ENCODE measurements at regions not wholly inside any gene's neighbourhood (a gene's known extent, or its start where the extent isn't known, plus 50 kb on each side); places are given as distances from the start of the nearest gene placed in this dataset.

- H3K9me3 ChIP-seq, result no peaks in the 10 kb centered on the region
- 100% methylated on average over 1 of the region's 1 CpG for WGBS
- no peak for DNase-seq (ENCODE audit: low spot score)
- no peak overlapping the region for H3K27ac ChIP-seq
- TF ChIP-seq POLR2A (IDR thresholded peaks at IDR 0.05) (no peak), POLR2AphosphoS5 (IDR thresholded peaks at IDR 0.05) (no peak), CTCF (IDR thresholded peaks at IDR 0.05) (no peak)
- no peaks in the 10 kb centered on the region for H3K4me1 ChIP-seq (replicated peaks)
- H3K27me3 ChIP-seq (replicated peaks; ENCODE audit: insufficient read depth), result no peaks in the 10 kb centered on the region
- intact Hi-C loops (cut with DNase I), result no loop called here
- H3K36me3 ChIP-seq, result no peaks in the 10 kb centered on the region
- H3K4me3 ChIP-seq, result no peak overlapping the region
Measured at GRCh38 chr20:12331236-12331635, 413.5 kb downstream of the BTBD3 start.

- no peaks in the 10 kb centered on the region for H3K27me3 ChIP-seq (replicated peaks; ENCODE audit: insufficient read depth)
- H3K4me1 ChIP-seq (replicated peaks), result no peaks in the 10 kb centered on the region
- H3K36me3 ChIP-seq, result no peaks in the 10 kb centered on the region
- no peaks in the 10 kb centered on the region for H3K9me3 ChIP-seq
- H3K4me3 ChIP-seq, result no peak overlapping the region
- TF ChIP-seq POLR2AphosphoS5 (IDR thresholded peaks at IDR 0.05), result no peak
- no peak for TF ChIP-seq CTCF (IDR thresholded peaks at IDR 0.05)
- TF ChIP-seq POLR2A (IDR thresholded peaks at IDR 0.05), result no peak
- no peak for DNase-seq (ENCODE audit: low spot score)
- H3K27ac ChIP-seq, result no peak overlapping the region
- WGBS, result 98% methylated on average over 3 of the region's 3 CpGs
- intact Hi-C loops (cut with DNase I), result no loop called here
Measured at GRCh38 chr20:12337601-12338000, 419.9 kb downstream of the BTBD3 start.

- Histone ChIP-seq H3K36me3 (no peaks in the 10 kb centered on the region), H3K4me3 (no peak overlapping the region), H3K4me1 (replicated peaks) (no peaks in the 10 kb centered on the region), H3K27me3 (replicated peaks; ENCODE audit: insufficient read depth) (no peaks in the 10 kb centered on the region), H3K9me3 (no peaks in the 10 kb centered on the region), H3K27ac (no peak overlapping the region)
- intact Hi-C loops (cut with DNase I), result no loop called here
- DNase-seq (ENCODE audit: low spot score), result no peak
- TF ChIP-seq CTCF (IDR thresholded peaks at IDR 0.05) (no peak), POLR2A (IDR thresholded peaks at IDR 0.05) (no peak), POLR2AphosphoS5 (IDR thresholded peaks at IDR 0.05) (no peak)
- WGBS, result 92% methylated on average over 2 of the region's 2 CpGs
Measured at GRCh38 chr20:12345978-12346377, 428.3 kb downstream of the BTBD3 start.

GRCh38 chr20:12353842-12354241, 436.1 kb downstream of the BTBD3 start:
- H3K9me3 ChIP-seq, result no peaks in the 10 kb centered on the region
- TF ChIP-seq POLR2A (IDR thresholded peaks at IDR 0.05) (no peak), CTCF (IDR thresholded peaks at IDR 0.05) (no peak), POLR2AphosphoS5 (IDR thresholded peaks at IDR 0.05) (no peak)
- H3K27ac ChIP-seq, result no peak overlapping the region
- H3K27me3 ChIP-seq (replicated peaks; ENCODE audit: insufficient read depth), result no peaks in the 10 kb centered on the region
- no peaks in the 10 kb centered on the region for H3K4me1 ChIP-seq (replicated peaks)
- no peak for DNase-seq (ENCODE audit: low spot score)
- H3K4me3 ChIP-seq, result no peak overlapping the region
- intact Hi-C loops (cut with DNase I), result no loop called here
- WGBS, result 64% methylated on average over 2 of the region's 2 CpGs
- no peaks in the 10 kb centered on the region for H3K36me3 ChIP-seq

GRCh38 chr20:12354725-12355124, 437.0 kb downstream of the BTBD3 start:
- no peak overlapping the region for H3K4me3 ChIP-seq
- intact Hi-C loops (cut with DNase I), result no loop called here
- no peak overlapping the region for H3K27ac ChIP-seq
- H3K36me3 ChIP-seq, result no peaks in the 10 kb centered on the region
- no peak for DNase-seq (ENCODE audit: low spot score)
- 26% methylated on average over 1 of the region's 1 CpG for WGBS
- no peaks in the 10 kb centered on the region for H3K9me3 ChIP-seq
- no peaks in the 10 kb centered on the region for H3K4me1 ChIP-seq (replicated peaks)
- no peak for TF ChIP-seq POLR2A (IDR thresholded peaks at IDR 0.05)
- no peak for TF ChIP-seq CTCF (IDR thresholded peaks at IDR 0.05)
- no peak for TF ChIP-seq POLR2AphosphoS5 (IDR thresholded peaks at IDR 0.05)
- H3K27me3 ChIP-seq (replicated peaks; ENCODE audit: insufficient read depth), result no peaks in the 10 kb centered on the region
